WTC11 (cell line): ENCODE measurements at regions not wholly inside any gene's neighbourhood (a gene's known extent, or its start where the extent isn't known, plus 50 kb on each side); places are given as distances from the start of the nearest gene placed in this dataset.

ENCODE experiments used
- ATAC-seq: fragments of 200-7000 bp; cut with Tn5 transposase; 2 replicates; pipeline ENCODE4 v1.10.0; 2021; ENCODE audit warnings: mild to moderate bottlenecking, moderate library complexity
- CTCF ChIA-PET: fragments of 300-600 bp; sonication (Branson Sonifier 250); formaldehyde crosslinking; loops from one replicate; lab custom pipeline; 2021; ENCODE audit warnings: antibody characterized with exemption; lab: Charles Lee
- POLR2A ChIA-PET: fragments of 350-600 bp; sonication (Branson Sonifier 250); formaldehyde crosslinking; loops from one replicate; lab custom pipeline; 2021; ENCODE audit warnings: antibody characterized with exemption; lab: Charles Lee
- DNase-seq: peaks from one replicate; pipeline ENCODE4 v3.0.0; 2021; ENCODE audit warnings: low spot score
- H3K27ac Mint-ChIP-seq: 2 replicates; pipeline ENCODE4 v1.8.0; 2021; ENCODE audit warnings: mixed read lengths
- H3K27me3 Mint-ChIP-seq: 2 replicates; pipeline ENCODE4 v1.8.0; 2021; ENCODE audit warnings: low read depth, mild to moderate bottlenecking, moderate library complexity, mixed read lengths
- H3K36me3 Mint-ChIP-seq: 2 replicates; pipeline ENCODE4 v1.8.0; 2021; ENCODE audit warnings: mixed read lengths
- H3K4me1 Mint-ChIP-seq: 2 replicates; pipeline ENCODE4 v1.8.0; 2022; ENCODE audit warnings: mixed read lengths
- H3K4me3 Mint-ChIP-seq: 2 replicates; pipeline ENCODE4 v1.8.0; 2021; ENCODE audit warnings: mild to moderate bottlenecking, moderate library complexity, mixed read lengths
- H3K9me3 Mint-ChIP-seq: 2 replicates; pipeline ENCODE4 v1.8.0; 2021; ENCODE audit warnings: mixed read lengths
- CBFB ChIP-seq: sonication (generic); formaldehyde crosslinking; IDR thresholded peaks from 2 replicates; pipeline ENCODE4 v1.8.1; 2022; ENCODE audit warnings: mild to moderate bottlenecking, low read depth, missing genetic modification reagents
- GTF2I ChIP-seq: fragments of 250-450 bp; sonication (Bioruptor Pico); conservative IDR thresholded peaks from 2 replicates; pipeline ENCODE4 v1.4.0; 2021; ENCODE audit warnings: mild to moderate bottlenecking
- HMGXB4 ChIP-seq: sonication (generic); formaldehyde crosslinking; IDR thresholded peaks from 2 replicates; pipeline ENCODE4 v1.8.1; 2023; ENCODE audit warnings: mild to moderate bottlenecking, moderate library complexity, missing genetic modification reagents
- MYBL2 ChIP-seq: sonication (generic); formaldehyde crosslinking; IDR thresholded peaks from 2 replicates; pipeline ENCODE4 v1.8.1; 2023; ENCODE audit warnings: mild to moderate bottlenecking, moderate library complexity, missing genetic modification reagents
- RORB ChIP-seq: fragments of 250-450 bp; sonication (Bioruptor Pico); IDR thresholded peaks from 2 replicates; pipeline ENCODE4 v1.9.0; 2021; ENCODE audit warnings: mild to moderate bottlenecking
- SMAD3 ChIP-seq: sonication (generic); formaldehyde crosslinking; IDR thresholded peaks from 2 replicates; pipeline ENCODE4 v1.8.0; 2022; ENCODE audit warnings: missing genetic modification reagents, mild to moderate bottlenecking, borderline replicate concordance
- TEAD1 ChIP-seq: sonication (generic); formaldehyde crosslinking; IDR thresholded peaks from 2 replicates; pipeline ENCODE4 v1.8.0; 2022; ENCODE audit warnings: mild to moderate bottlenecking, missing genetic modification reagents
- TP53 ChIP-seq: sonication (generic); formaldehyde crosslinking; IDR thresholded peaks from 2 replicates; pipeline ENCODE4 v1.8.1; 2023; ENCODE audit warnings: mild to moderate bottlenecking, missing genetic modification reagents
- ZBTB21 ChIP-seq: sonication (generic); formaldehyde crosslinking; IDR thresholded peaks from 2 replicates; pipeline ENCODE4 v1.8.1; 2023; ENCODE audit warnings: mild to moderate bottlenecking, missing genetic modification reagents, borderline replicate concordance
- ZNF121 ChIP-seq: sonication (generic); formaldehyde crosslinking; IDR thresholded peaks from 2 replicates; pipeline ENCODE4 v1.8.0; 2023; ENCODE audit warnings: missing genetic modification reagents
- ZNF263 ChIP-seq: sonication (generic); formaldehyde crosslinking; IDR thresholded peaks from 2 replicates; pipeline ENCODE4 v1.8.1; 2022; ENCODE audit warnings: low read depth, mild to moderate bottlenecking, moderate library complexity, missing genetic modification reagents
- ZNF532 ChIP-seq: fragments of 250-450 bp; sonication (Bioruptor Pico); IDR thresholded peaks from 2 replicates; pipeline ENCODE4 v1.9.0; 2021; ENCODE audit warnings: mild to moderate bottlenecking, borderline replicate concordance
- TF ChIP-seq, protein P1 (sequence below): fragments of 250-450 bp; sonication (Bioruptor Pico); IDR thresholded peaks from 2 replicates; pipeline ENCODE4 v1.9.0; 2021; ENCODE audit warnings: moderate library complexity, mild to moderate bottlenecking, inconsistent platforms, borderline replicate concordance
- TF ChIP-seq, protein P2 (sequence below): sonication (generic); formaldehyde crosslinking; conservative IDR thresholded peaks from 2 replicates; pipeline ENCODE4 v1.8.1; 2023; ENCODE audit warnings: mild to moderate bottlenecking, low read depth, missing genetic modification reagents, moderate library complexity
- TF ChIP-seq, protein P3 (sequence below): sonication (generic); formaldehyde crosslinking; IDR thresholded peaks from 2 replicates; pipeline ENCODE4 v1.8.0; 2022; ENCODE audit warnings: mild to moderate bottlenecking, missing genetic modification reagents
- TF ChIP-seq, protein P4 (sequence below): sonication (generic); formaldehyde crosslinking; conservative IDR thresholded peaks from 2 replicates; pipeline ENCODE4 v1.8.1; 2022; ENCODE audit warnings: mild to moderate bottlenecking, missing genetic modification reagents
- TF ChIP-seq, protein P5 (sequence below): sonication (generic); formaldehyde crosslinking; IDR thresholded peaks from 2 replicates; pipeline ENCODE4 v1.8.1; 2022; ENCODE audit warnings: mild to moderate bottlenecking, moderate library complexity, missing genetic modification reagents
- TF ChIP-seq, protein P6 (sequence below): fragments of 250-450 bp; sonication (Bioruptor Pico); IDR thresholded peaks from 2 replicates; pipeline ENCODE4 v1.9.0; 2021; ENCODE audit warnings: mild to moderate bottlenecking

GRCh38 chr5:96509721-96510350, 76.8 kb upstream of the PCSK1 start:
- H3K4me3 Mint-ChIP-seq, result no peak overlapping the region
- no peak for ATAC-seq
- no peaks in the 10 kb centered on the region for H3K4me1 Mint-ChIP-seq

DNA sequence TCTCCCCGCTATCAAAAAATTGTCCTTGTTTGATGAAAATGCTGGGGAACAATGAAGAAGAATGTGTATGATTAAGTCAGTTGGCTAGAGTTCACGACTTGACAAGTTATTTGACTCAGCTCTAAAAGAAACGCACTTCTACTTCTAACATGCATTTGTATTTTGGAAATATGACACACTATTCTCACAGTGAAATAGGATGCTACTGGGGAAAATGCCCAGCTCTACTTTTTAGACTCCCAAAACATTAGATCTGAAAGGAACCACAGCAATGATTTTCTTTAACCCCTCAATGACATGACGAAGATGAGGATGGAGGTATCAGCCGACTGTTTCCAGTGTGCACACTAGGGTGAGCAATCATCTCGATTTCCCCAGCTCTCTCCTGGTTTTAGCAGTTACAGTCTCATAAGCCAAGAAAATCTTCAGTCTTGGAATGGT, 83.6 kb upstream of the PCSK1 start:
- Mint-ChIP-seq H3K4me3 (no peak overlapping the region), H3K36me3 (no peaks in the 10 kb centered on the region), H3K27me3 (no peaks in the 10 kb centered on the region), H3K27ac (no peak overlapping the region), H3K4me1 (no peaks in the 10 kb centered on the region), H3K9me3 (peaks cover 6% of the 10 kb centered on the region; the same call in 1 of the 2 replicates)
- CTCF ChIA-PET, result no interaction called here
- ATAC-seq (no peak), DNase-seq (no peak)
- TF ChIP-seq, protein P1, sequence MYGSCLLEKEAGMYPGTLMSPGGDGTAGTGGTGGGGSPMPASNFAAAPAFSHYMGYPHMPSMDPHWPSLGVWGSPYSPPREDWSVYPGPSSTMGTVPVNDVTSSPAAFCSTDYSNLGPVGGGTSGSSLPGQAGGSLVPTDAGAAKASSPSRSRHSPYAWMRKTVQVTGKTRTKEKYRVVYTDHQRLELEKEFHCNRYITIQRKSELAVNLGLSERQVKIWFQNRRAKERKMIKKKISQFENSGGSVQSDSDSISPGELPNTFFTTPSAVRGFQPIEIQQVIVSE (CRISPR knock-in tag), result no peak
- TF ChIP-seq ZNF532 (no peak), ZNF121 (no peak), RORB (CRISPR knock-in tag) (no peak), MYBL2 (CRISPR knock-in tag) (no peak)
- POLR2A ChIA-PET, result no interaction called here

More at GRCh38 chr5:96509721-96510350, 76.8 kb upstream of the PCSK1 start:
- POLR2A ChIA-PET, result interaction anchor here (0.5 to 0.6 kb wide), 2 partner anchors 188 to 449 kb away, joined by 3 to 8 read pairs; no protein-coding TSS in a partner anchor
- H3K36me3 Mint-ChIP-seq, result no peaks in the 10 kb centered on the region
- H3K27ac Mint-ChIP-seq, result no peak overlapping the region
- no peaks in the 10 kb centered on the region for H3K27me3 Mint-ChIP-seq
- no peak for DNase-seq
- no peaks in the 10 kb centered on the region for H3K9me3 Mint-ChIP-seq
- CTCF ChIA-PET, result no interaction called here
- TF ChIP-seq, protein P2, sequence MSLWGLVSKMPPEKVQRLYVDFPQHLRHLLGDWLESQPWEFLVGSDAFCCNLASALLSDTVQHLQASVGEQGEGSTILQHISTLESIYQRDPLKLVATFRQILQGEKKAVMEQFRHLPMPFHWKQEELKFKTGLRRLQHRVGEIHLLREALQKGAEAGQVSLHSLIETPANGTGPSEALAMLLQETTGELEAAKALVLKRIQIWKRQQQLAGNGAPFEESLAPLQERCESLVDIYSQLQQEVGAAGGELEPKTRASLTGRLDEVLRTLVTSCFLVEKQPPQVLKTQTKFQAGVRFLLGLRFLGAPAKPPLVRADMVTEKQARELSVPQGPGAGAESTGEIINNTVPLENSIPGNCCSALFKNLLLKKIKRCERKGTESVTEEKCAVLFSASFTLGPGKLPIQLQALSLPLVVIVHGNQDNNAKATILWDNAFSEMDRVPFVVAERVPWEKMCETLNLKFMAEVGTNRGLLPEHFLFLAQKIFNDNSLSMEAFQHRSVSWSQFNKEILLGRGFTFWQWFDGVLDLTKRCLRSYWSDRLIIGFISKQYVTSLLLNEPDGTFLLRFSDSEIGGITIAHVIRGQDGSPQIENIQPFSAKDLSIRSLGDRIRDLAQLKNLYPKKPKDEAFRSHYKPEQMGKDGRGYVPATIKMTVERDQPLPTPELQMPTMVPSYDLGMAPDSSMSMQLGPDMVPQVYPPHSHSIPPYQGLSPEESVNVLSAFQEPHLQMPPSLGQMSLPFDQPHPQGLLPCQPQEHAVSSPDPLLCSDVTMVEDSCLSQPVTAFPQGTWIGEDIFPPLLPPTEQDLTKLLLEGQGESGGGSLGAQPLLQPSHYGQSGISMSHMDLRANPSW (CRISPR knock-in tag), result no peak
- TF ChIP-seq TP53 (CRISPR knock-in tag) (no peak), CBFB (CRISPR knock-in tag) (no peak), ZBTB21 (CRISPR knock-in tag) (no peak)
- TF ChIP-seq, protein P3, sequence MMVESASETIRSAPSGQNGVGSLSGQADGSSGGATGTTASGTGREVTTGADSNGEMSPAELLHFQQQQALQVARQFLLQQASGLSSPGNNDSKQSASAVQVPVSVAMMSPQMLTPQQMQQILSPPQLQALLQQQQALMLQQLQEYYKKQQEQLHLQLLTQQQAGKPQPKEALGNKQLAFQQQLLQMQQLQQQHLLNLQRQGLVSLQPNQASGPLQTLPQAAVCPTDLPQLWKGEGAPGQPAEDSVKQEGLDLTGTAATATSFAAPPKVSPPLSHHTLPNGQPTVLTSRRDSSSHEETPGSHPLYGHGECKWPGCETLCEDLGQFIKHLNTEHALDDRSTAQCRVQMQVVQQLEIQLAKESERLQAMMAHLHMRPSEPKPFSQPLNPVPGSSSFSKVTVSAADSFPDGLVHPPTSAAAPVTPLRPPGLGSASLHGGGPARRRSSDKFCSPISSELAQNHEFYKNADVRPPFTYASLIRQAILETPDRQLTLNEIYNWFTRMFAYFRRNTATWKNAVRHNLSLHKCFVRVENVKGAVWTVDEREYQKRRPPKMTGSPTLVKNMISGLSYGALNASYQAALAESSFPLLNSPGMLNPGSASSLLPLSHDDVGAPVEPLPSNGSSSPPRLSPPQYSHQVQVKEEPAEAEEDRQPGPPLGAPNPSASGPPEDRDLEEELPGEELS, result no peak
- TF ChIP-seq, protein P4, sequence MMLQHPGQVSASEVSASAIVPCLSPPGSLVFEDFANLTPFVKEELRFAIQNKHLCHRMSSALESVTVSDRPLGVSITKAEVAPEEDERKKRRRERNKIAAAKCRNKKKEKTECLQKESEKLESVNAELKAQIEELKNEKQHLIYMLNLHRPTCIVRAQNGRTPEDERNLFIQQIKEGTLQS (CRISPR knock-in tag), result no peak

GRCh38 chr5:96517295-96517694, 84.2 kb upstream of the PCSK1 start:
- H3K27ac Mint-ChIP-seq, result no peak overlapping the region
- no peak for DNase-seq
- no peak for ATAC-seq
- no peaks in the 10 kb centered on the region for H3K4me1 Mint-ChIP-seq
- H3K27me3 Mint-ChIP-seq, result no peaks in the 10 kb centered on the region
- H3K9me3 Mint-ChIP-seq, result peaks cover 7% of the 10 kb centered on the region; the same call in 1 of the 2 replicates
- H3K4me3 Mint-ChIP-seq, result no peak overlapping the region
- CTCF ChIA-PET, result no interaction called here
- no peaks in the 10 kb centered on the region for H3K36me3 Mint-ChIP-seq
- POLR2A ChIA-PET, result no interaction called here
- TF ChIP-seq, protein P5, sequence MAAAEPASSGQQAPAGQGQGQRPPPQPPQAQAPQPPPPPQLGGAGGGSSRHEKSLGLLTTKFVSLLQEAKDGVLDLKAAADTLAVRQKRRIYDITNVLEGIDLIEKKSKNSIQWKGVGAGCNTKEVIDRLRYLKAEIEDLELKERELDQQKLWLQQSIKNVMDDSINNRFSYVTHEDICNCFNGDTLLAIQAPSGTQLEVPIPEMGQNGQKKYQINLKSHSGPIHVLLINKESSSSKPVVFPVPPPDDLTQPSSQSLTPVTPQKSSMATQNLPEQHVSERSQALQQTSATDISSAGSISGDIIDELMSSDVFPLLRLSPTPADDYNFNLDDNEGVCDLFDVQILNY (CRISPR knock-in tag), result no peak
- TF ChIP-seq GTF2I (CRISPR knock-in tag) (no peak), TEAD1 (CRISPR knock-in tag) (no peak), SMAD3 (CRISPR knock-in tag) (no peak), ZNF263 (CRISPR knock-in tag) (no peak), HMGXB4 (CRISPR knock-in tag) (no peak)
- TF ChIP-seq, protein P6, sequence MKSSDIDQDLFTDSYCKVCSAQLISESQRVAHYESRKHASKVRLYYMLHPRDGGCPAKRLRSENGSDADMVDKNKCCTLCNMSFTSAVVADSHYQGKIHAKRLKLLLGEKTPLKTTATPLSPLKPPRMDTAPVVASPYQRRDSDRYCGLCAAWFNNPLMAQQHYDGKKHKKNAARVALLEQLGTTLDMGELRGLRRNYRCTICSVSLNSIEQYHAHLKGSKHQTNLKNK (CRISPR knock-in tag), result no peak
